NCI-H2107 (cell line): ENCODE measurements at regions not wholly inside any gene's neighbourhood (a gene's known extent, or its start where the extent isn't known, plus 50 kb on each side); places are given as distances from the start of the nearest gene placed in this dataset.
"Not testable (repeated sequence)": the region's sequence is repeated elsewhere in the genome, so short reads cannot be mapped to it uniquely, and the experiment has no call there.

Experiments
- DNase-seq: peaks from one replicate; lab custom pipeline; 2025; lab: John Stamatoyannopoulos, UW

GRCh38 chr1:60950224-60951063 lies 131.9 kb upstream of the NFIA start:
- no peak for DNase-seq

DNA sequence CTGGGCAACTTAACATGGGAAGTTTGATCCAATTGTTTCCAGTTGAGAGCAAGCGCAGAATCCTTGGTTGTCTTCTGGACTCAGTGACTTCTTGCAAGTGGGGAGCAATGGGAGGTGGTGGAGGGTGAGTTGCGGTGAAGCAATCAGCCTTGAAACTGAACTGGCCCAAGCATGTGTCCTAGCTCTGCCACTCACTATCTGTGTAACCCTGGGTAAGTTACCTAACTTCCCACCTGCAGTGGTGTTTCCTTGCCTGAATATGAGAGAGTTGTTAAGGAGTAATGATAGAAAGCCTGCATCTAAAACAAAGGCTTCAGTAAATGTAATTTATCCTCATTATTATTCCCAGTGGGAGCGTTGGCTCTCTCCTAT lies 132.5 kb upstream of the NFIA start:
- DNase-seq, result no peak

DNA sequence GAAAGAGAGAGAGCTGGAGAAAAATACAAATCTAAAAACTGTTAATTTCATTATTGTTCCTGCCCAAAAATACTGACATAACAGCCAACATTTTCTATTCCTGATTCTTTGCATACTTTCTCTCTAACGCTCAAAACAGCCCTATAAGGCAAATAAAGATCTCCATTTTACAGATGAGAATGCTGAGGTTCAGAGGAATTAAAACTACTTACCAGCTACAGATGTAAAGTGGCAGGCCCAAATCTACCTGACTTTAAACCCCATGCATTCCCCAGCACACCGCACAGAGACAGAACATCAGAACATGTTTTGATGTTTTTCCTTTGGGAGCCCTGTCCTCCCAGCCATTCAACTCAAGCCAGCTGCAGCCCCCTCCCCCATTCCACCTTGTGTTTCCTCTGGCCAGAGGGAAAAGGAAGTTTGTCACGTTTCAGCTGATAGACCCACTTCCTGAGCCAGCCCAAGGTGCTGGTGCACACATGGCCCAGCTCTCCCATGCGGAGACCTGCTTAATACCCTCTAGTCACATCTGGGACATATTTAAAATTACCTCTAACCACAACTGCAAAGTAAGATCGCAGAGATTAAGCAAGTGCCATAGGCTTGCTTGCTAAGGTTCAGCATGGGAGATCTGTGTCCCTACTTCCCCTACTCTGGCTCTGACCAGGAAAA lies 133.1 kb upstream of the NFIA start:
- DNase-seq, result no peak

GRCh38 chr1:60948486-60948885 lies 133.9 kb upstream of the NFIA start:
- DNase-seq, result no peak

DNA sequence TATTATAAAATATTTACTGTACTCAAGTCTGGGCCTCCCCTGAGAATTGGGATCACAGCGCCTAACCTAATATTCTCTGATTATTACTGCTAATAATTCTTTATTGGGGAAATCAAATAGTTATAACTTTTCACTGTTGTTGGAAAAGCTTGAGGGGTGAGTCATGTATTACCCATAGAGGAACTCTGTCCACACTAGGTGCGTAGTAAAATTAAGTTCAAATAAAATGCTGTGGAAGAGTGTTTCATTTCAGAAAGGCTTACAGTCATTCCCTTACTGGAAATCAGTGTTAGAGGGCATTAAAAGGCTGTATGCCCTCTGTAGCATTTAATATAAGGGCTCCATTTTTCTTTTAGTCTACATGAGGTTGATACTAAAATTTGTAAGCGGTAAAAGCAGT lies 135.0 kb upstream of the NFIA start:
- DNase-seq, result no peak

DNA sequence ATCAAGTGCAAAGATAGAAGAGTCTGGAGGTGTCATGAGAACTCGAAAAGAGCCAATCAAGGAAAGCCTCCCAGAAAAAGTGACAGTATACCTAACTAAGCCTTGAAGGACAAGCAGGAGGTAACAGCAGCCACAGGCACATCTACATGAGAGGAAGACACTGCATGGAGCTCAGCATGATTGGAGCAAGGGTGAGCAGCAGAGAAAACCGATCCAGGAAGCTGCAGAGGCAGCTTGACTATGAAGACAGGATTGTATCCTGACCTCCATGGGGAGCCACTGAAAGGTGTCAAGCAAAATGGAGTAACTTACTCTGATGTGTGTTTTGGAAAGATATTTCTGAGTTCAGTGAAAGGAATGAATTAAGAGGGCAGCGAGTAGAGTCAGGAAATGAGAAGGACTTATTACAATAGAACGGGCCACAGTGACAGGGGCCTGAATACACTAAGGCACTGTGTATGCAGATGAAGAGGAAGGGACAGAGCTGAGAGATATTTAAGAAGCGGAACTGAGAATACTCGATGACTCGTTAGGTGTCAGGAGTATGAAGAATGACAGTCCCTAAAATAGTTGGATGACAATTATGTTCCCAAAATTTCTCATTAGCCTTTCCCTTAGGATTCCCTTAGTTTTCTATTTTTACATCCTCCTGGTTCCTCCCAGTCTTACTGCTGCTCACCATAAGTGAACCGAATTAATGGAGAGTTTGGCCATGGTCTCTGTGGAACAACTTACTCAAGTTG lies 139.3 kb upstream of the NFIA start:
- no peak for DNase-seq

DNA sequence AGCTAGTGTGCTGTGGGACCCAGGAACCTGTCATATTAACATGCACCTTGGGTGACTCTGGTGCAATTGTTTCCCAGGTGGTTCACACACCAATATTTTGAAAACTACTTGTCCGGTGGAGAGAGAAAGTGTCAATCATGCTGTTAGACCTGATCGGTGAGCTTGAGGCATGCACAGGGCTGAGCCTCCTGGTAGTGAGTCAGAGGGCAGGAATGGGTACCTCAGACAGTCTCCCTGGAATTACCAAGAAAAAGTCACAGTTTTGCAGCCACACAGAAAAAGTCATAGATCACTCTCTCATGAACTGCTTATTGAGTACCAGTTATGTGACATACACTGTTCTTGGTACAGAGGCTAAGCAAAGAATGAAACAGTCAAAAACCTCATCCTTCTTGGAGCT lies 140.1 kb upstream of the NFIA start:
- DNase-seq, result no peak

GRCh38 chr1:60940685-60941084 lies 141.7 kb upstream of the NFIA start:
- DNase-seq, result not testable (repeated sequence)

GRCh38 chr1:60937720-60938119 lies 144.6 kb upstream of the NFIA start:
- DNase-seq, result no peak

- DNase-seq, result no peak
Measured at GRCh38 chr1:60936591-60937342, 145.6 kb upstream of the NFIA start.

GRCh38 chr1:60936163-60936562 lies 146.2 kb upstream of the NFIA start:
- DNase-seq, result no peak

- no peak for DNase-seq
Measured at GRCh38 chr1:60935599-60936110, 146.7 kb upstream of the NFIA start.

DNA sequence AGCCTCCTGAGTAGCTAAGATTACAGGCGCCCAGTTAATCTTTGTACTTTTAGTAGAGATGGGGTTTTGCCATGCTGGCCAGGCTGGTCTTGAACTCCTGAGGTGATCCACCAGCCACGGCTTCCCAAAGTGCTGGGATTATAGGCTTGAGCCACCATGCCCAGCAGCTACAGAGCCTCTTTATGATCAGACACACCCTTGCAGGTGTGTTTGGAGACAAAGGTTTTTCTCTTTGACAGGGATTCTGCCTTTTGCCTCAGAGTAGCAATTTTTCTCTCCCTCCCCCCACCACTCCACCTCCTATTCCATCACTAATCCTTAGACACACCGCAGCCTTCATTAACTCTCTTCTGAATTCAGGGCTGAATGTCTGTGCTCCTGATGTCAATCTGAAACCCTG lies 152.2 kb upstream of the NFIA start:
- DNase-seq, result no peak

DNA sequence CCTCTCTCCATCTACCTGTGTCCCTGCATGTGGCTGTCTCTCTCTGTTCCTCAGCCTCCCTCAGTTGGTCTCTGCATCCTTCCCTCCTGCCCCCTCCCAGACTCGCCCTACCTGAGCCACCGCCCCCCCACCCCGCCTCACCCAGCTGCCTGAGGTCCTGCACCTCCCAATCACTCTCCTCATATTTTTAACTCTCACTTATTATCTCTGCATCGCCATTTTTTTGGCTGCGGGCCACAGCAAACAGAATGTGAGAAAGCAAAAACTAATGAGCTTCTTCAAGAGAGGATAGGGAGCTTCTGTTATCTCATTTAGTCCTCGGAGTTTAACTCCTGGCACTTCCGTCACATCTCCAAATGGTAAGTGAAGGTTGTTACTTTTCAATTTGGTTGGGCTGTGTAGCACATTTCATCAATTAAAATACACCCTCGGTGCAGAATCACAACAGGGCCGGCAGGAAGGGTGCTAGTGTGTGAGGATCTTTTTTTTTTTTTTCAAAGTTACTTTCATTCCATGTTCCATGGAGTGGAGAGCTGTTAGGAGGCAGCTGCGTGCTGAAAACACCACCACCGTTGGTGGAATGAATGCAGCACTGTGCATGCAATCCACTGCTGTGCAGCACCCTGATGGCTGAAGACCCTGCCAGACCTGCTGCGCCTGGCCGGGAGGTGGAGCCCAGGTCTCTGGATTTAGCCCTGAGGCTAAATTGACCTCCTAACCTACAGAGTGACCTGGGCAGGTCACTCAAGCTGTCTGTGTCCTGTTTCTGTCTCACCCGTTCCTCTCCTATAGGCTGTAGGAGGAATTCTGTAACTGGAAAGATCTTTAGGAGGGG lies 157.2 kb upstream of the NFIA start:
- no peak for DNase-seq

DNA sequence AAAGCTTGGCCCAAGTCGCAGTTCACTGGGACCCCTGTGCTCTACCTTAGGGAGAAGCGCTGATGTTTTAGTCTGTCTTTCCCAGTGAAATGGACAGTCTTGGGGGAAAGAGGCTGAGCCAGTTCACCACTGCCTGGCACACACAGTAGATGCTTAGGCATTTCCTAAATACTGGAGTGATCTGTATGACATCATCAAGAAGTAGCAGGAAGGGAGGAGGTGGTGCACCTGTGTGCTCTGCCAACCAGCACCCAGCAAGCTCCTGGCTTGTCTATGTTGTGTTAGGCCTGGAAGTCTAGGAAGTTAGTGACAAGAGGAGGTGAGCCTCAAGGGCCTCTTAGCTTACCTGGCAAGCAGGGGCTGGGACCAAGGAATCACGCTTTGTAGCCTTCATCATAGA lies 158.2 kb upstream of the NFIA start:
- no peak for DNase-seq

- DNase-seq, result no peak
Measured at GRCh38 chr1:60923389-60924087, 158.8 kb upstream of the NFIA start.

DNA sequence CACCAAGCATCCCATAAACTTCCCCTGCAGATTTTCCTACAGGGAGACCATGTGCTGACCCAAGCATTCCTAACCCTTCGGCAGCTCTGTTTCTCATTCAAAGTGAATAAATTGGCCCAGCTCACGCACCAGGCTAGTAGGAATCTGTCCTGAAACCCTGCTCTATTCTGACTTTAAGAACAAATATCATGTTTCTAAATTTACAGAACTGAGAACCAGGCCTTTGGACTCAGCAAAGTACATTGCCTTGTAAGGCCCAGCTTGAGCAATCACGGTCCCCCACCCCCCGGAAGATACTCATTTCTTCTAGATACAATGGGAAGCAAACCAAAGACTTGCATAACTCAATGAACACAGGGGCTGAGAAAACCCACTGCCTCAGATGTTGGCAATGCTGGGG lies 160.1 kb upstream of the NFIA start:
- no peak for DNase-seq

DNA sequence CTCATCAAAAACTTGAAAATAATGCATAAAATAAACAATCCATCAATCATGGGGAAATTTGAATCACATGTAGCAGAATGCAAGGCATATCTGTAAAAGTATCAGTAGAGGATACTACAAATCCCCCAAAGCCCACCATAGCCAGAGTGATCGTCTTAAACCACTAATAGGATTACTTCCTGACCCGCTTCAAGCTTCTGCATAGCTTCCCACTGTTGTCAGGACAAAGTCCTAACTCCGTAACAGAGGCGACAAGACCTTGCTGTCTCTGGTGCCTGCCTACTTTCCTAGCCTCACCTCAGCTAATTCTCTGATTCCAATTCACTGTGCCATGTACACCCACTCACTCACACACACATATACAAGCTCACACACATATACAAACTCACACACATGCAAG lies 161.2 kb upstream of the NFIA start:
- no peak for DNase-seq

DNA sequence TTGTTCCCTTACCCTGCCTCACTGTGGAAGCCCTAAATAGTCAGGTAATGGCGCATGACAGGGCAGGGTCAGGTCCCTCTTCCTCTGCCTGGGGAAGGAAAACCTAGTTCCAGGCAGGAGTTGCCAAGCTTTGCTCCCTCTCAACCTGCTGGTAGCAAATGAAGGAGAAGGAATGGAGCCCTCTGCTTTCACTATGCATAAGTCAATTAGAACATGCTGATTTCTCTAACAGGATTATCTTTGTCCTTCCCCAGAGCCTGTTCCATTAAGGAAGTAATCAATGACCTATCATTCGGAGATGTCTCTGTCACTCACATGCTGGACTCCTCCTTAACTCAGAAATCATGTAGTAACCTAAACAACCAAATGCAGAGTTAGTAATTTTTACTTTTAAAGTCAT lies 161.8 kb upstream of the NFIA start:
- no peak for DNase-seq

DNA sequence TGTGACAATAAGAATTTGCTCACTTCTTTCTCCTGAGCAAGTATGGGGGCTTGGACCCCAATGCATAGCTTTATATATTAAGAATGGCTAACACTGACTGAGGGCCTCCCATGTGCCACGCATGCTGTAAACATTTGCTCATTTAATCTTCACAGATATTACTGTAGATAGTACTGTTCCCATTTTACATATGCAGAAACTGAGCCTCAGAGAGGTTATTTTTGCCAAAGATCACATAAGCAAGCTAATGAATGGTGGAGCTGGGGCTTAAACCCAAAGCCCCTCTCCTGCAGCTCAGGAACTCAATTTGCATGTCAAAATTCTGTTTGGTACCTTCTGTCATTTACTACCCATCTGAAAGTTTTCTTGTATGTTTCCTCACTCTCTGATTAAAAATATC lies 163.5 kb upstream of the NFIA start:
- DNase-seq, result no peak

GRCh38 chr1:60916906-60917305 lies 165.5 kb upstream of the NFIA start:
- peak; percentile 28 for DNase-seq
